Activated CD4-positive, alpha-beta memory T cell treated with anti-CD3 and anti-CD28 coated beads for 36 hours (primary cell): ENCODE measurements at regions not wholly inside any gene's neighbourhood (a gene's known extent, or its start where the extent isn't known, plus 50 kb on each side); places are given as distances from the start of the nearest gene placed in this dataset.
"Not testable (repeated sequence)": the region's sequence is repeated elsewhere in the genome, so short reads cannot be mapped to it uniquely, and the experiment has no call there.

Experiments
- CTCF ChIA-PET: fragments of 350-600 bp; sonication (Branson Sonifier 250); formaldehyde crosslinking; loops from one replicate; lab custom pipeline; 2021; ENCODE audit warnings: antibody characterized with exemption, inconsistent platforms; lab: Charles Lee
- POLR2A ChIA-PET: fragments of 350-600 bp; sonication (Branson Sonifier 250); formaldehyde crosslinking; loops from one replicate; lab custom pipeline; 2021; ENCODE audit warnings: antibody characterized with exemption; lab: Charles Lee
- DNase-seq: peaks from one replicate; pipeline ENCODE4 v3.0.0-alpha.2; 2020
- H3K27ac Mint-ChIP-seq: one replicate; pipeline ENCODE4 v1.8.0; 2021; ENCODE audit warnings: mixed read lengths
- H3K27me3 Mint-ChIP-seq: one replicate; pipeline ENCODE4 v1.8.0; 2021; ENCODE audit warnings: mixed read lengths
- H3K36me3 Mint-ChIP-seq: one replicate; pipeline ENCODE4 v1.8.0; 2021; ENCODE audit warnings: mixed read lengths
- H3K4me1 Mint-ChIP-seq: one replicate; pipeline ENCODE4 v1.8.0; 2021; ENCODE audit warnings: low read depth, mixed read lengths
- H3K4me3 Mint-ChIP-seq: one replicate; pipeline ENCODE4 v1.8.0; 2021; ENCODE audit warnings: mild to moderate bottlenecking, mixed read lengths
- H3K9me3 Mint-ChIP-seq: one replicate; pipeline ENCODE4 v1.8.0; 2021; ENCODE audit warnings: mixed read lengths
- intact Hi-C: fragments of 100-400 bp; cut with micrococcal nuclease; formaldehyde crosslinking; loops from one replicate; pipeline ENCODE4 v1.15.1; 2023

DNA sequence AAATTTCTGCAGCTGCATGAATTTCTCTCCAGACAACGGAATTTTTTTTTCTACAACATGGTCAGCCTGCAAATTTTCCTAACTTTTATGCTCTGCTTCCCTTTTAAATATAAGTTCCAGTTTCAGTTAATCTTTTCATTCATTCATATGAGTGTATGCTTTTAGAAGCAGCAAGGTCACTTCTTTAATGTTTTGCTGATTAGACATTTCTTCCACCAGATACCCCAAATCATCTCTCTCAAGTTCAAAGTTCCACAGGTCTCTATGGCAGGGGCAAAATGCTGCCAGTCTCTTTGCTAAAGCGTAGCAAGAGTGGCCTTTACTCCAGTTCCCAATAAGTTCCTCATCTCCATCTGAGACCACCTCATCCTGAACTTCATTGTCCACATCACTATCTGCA is 205.6 kb upstream of the GRM7 start:
- DNase-seq: no peak

DNA sequence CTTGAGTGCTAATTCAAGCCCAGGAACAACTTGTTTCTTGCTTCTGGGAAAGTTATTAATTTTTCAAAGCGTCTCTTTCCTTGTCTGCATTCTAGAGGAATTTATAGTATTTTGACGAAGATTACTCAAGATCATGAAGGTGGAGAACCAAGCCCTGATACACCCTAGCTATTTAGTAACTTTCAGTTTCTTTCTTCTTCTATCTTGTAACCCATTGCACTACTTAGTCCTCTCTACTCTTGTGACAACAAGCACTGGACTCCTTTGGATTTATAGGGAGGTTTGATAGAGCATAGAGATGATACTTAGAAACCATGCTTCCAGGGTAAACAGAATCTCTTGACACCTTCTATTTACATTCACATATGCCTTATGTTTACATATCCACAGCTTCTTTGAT is 203.3 kb upstream of the GRM7 start:
- no peak for DNase-seq
- no peaks in the 10 kb centered on the region for H3K4me1 Mint-ChIP-seq
- ChIA-PET POLR2A (no interaction called here), CTCF (no interaction called here)
- peaks cover 26% of the 10 kb centered on the region for H3K9me3 Mint-ChIP-seq
- no peak overlapping the region for H3K27ac Mint-ChIP-seq
- H3K27me3 Mint-ChIP-seq: no peaks in the 10 kb centered on the region
- H3K4me3 Mint-ChIP-seq: no peak overlapping the region
- intact Hi-C loops: no loop called here
- no peaks in the 10 kb centered on the region for H3K36me3 Mint-ChIP-seq

More for the DNA sequence above, 205.6 kb upstream of the GRM7 start:
- no peak overlapping the region for H3K4me3 Mint-ChIP-seq
- H3K4me1 Mint-ChIP-seq: no peaks in the 10 kb centered on the region
- H3K9me3 Mint-ChIP-seq: peaks cover 35% of the 10 kb centered on the region
- ChIA-PET CTCF (no interaction called here), POLR2A (no interaction called here)
- no peaks in the 10 kb centered on the region for H3K36me3 Mint-ChIP-seq
- intact Hi-C loops: no loop called here
- H3K27me3 Mint-ChIP-seq: no peaks in the 10 kb centered on the region
- no peak overlapping the region for H3K27ac Mint-ChIP-seq

DNA sequence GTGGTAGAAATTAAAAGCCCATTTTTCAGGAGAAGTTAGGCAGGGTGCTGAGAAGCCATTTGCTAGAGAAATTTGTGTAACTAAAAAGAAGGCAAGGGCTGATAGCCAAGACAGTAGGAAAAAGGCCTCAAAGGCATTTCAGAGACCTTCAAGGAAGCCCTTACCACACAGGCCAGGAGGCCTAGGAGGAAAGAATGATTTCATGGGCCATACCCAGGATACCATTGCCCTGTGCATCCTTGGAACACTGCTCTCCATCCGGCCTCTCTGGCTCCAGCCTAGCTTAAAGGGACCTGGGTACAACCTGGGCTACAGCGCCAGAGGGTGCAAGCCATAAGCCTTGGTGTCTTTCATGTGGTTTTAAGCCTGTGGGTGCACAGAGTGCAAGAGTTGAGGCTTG is 193.6 kb upstream of the GRM7 start:
- ChIA-PET CTCF (no interaction called here), POLR2A (no interaction called here)
- H3K4me1 Mint-ChIP-seq: no peaks in the 10 kb centered on the region
- DNase-seq: no peak
- H3K36me3 Mint-ChIP-seq: no peaks in the 10 kb centered on the region
- intact Hi-C loops: no loop called here
- H3K4me3 Mint-ChIP-seq: no peak overlapping the region
- H3K9me3 Mint-ChIP-seq: peaks cover 29% of the 10 kb centered on the region
- H3K27ac Mint-ChIP-seq: no peak overlapping the region
- H3K27me3 Mint-ChIP-seq: no peaks in the 10 kb centered on the region

DNA sequence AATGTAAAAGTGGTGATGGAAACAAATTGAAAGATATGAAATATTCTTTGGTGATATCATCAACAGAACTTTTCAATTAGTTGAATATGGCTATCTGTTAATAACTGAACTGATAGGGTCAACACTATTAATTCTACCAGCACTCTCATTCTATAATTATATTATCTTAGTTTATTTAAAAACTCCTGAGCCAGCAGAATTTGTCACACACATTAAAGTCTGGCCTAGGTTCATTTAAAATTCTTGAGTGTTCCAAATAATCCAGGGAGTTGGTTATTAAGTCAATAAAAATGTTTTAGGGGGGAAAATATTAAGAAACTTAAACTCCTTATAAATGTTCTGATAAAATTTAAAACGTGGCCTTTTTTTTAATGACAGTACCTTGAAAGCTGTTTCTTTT is 189.6 kb upstream of the GRM7 start:
- no peaks in the 10 kb centered on the region for H3K27me3 Mint-ChIP-seq
- no peak overlapping the region for H3K27ac Mint-ChIP-seq
- intact Hi-C loops: no loop called here
- H3K4me3 Mint-ChIP-seq: no peak overlapping the region
- peaks cover 31% of the 10 kb centered on the region for H3K9me3 Mint-ChIP-seq
- no peaks in the 10 kb centered on the region for H3K36me3 Mint-ChIP-seq
- ChIA-PET POLR2A (no interaction called here), CTCF (no interaction called here)
- DNase-seq: no peak
- H3K4me1 Mint-ChIP-seq: no peaks in the 10 kb centered on the region

DNA sequence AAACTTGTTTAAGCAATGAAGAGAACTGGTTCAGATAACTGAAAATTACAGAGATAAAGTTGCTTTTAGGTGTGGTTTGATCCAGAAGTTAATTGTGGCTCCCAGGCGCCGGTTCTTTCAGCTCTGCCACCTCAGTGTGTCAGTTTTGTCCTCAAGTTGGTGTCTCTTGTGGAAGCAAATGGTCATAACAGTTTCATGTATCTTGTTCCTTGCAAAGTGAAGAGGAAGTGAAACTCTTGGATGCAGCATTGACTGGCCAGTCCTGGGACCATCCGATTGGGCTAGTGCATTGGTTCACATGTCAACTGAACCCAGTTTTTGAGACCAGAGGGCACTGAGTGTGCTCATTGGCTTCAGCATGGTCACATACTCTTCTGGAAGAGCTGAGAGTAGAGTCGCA is 181.4 kb upstream of the GRM7 start:
- Mint-ChIP-seq H3K36me3 (no peaks in the 10 kb centered on the region), H3K4me3 (no peak overlapping the region), H3K27me3 (no peaks in the 10 kb centered on the region), H3K9me3 (peaks cover 6% of the 10 kb centered on the region), H3K27ac (no peak overlapping the region), H3K4me1 (no peaks in the 10 kb centered on the region)
- POLR2A ChIA-PET: no interaction called here
- intact Hi-C loops: no loop called here
- CTCF ChIA-PET: no interaction called here
- DNase-seq: no peak

DNA sequence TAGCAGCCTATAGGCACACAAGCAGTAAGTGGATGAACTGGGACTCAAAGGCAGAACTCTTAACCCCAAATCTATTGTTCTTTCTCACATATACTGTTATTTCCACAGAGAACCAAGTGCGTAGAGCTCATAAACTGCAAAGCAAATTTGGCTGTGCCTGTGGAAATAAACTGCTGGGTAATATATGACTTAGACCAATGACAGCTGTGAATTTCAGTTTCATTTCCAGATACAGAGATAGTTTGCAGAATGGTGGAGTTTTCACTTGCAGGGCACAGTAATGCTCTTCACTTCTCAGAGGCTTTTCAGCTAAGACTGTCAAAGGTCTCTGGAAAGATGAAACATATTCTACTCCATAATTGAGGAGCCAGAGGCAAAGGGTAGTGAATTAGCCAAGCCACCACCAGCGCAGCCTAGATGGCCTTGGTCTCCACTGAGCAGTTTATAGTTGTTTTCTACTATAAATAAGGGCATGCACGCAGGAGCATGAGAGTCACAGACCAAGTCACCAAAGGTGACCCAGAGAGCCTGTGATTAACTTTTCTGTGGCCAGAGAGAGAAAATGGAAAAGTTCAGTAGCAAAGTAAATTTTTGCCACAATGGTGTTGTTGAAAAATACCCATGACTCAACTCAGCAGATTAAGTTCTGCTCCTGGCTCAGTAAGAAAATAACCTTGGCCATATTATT is 180.7 kb upstream of the GRM7 start:
- DNase-seq: no peak
- Mint-ChIP-seq H3K27ac (no peak overlapping the region), H3K4me1 (no peaks in the 10 kb centered on the region), H3K4me3 (no peak overlapping the region), H3K9me3 (peaks cover 6% of the 10 kb centered on the region), H3K27me3 (no peaks in the 10 kb centered on the region), H3K36me3 (no peaks in the 10 kb centered on the region)
- intact Hi-C loops: no loop called here
- CTCF ChIA-PET: no interaction called here
- POLR2A ChIA-PET: no interaction called here

DNA sequence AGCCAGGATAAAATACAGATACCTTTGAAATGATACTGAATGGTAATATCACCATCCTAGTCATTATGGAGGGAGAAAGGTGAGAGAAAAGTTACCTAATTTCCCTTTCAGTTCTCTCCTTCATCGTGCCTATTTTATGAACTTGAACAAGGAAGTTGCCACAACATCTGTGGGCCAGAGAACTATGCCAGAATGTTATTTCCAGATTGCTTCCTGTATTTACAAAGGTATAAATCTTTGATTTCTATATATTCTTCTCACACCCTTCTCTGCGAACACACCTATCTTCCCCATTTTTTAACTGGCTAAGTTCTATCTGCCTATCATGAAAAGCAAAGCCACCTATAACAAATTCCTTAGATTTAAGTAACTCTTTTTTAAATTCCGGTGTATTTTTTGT is 163.6 kb upstream of the GRM7 start:
- ChIA-PET POLR2A (no interaction called here), CTCF (no interaction called here)
- Mint-ChIP-seq H3K27me3 (no peaks in the 10 kb centered on the region), H3K36me3 (no peaks in the 10 kb centered on the region), H3K27ac (no peak overlapping the region), H3K4me1 (no peaks in the 10 kb centered on the region), H3K4me3 (no peak overlapping the region), H3K9me3 (peaks cover 17% of the 10 kb centered on the region)
- no peak for DNase-seq
- intact Hi-C loops: no loop called here

- ChIA-PET POLR2A (no interaction called here), CTCF (no interaction called here)
- no peaks in the 10 kb centered on the region for H3K36me3 Mint-ChIP-seq
- no peak for DNase-seq
- intact Hi-C loops: no loop called here
- H3K4me3 Mint-ChIP-seq: no peak overlapping the region
- peaks cover 18% of the 10 kb centered on the region for H3K9me3 Mint-ChIP-seq
- H3K27ac Mint-ChIP-seq: no peak overlapping the region
- H3K4me1 Mint-ChIP-seq: no peaks in the 10 kb centered on the region
- H3K27me3 Mint-ChIP-seq: no peaks in the 10 kb centered on the region
These were observed 163.2 kb upstream of the GRM7 start for GRCh38 chr3:6697722-6698121.

DNA sequence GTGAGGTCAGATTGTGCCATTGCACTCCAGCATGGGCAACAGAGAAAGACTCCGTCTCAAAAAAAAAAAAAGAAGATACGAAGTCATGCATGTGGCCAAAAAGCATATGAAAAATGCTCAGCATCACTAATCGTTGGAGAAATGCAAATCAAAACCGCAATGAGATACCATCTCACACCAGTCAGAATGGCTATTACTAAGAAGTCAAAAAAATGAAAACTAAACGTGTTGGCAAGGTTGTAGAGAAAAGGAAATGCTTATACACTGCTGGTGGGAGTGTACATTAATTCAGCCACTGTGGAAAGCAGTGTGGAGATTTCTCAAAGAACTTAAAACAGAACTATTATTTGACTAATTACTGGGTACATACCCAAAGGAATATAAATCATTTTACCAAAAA is 156.1 kb upstream of the GRM7 start:
- CTCF ChIA-PET: not testable (repeated sequence)

GRCh38 chr3:6706777-6707176 is 154.1 kb upstream of the GRM7 start:
- no peaks in the 10 kb centered on the region for H3K27me3 Mint-ChIP-seq
- intact Hi-C loops: no loop called here
- POLR2A ChIA-PET: no interaction called here
- no peaks in the 10 kb centered on the region for H3K4me1 Mint-ChIP-seq
- H3K27ac Mint-ChIP-seq: no peak overlapping the region
- DNase-seq: no peak
- H3K4me3 Mint-ChIP-seq: no peak overlapping the region
- CTCF ChIA-PET: no interaction called here
- H3K9me3 Mint-ChIP-seq: peaks cover 7% of the 10 kb centered on the region
- no peaks in the 10 kb centered on the region for H3K36me3 Mint-ChIP-seq

More for the DNA sequence above, 156.1 kb upstream of the GRM7 start:
- H3K27ac Mint-ChIP-seq, H3K4me3 Mint-ChIP-seq, H3K4me1 Mint-ChIP-seq, H3K27me3 Mint-ChIP-seq, POLR2A ChIA-PET, DNase-seq, H3K36me3 Mint-ChIP-seq, intact Hi-C loops: not testable (repeated sequence)
- H3K9me3 Mint-ChIP-seq: peaks cover 16% of the 10 kb centered on the region

GRCh38 chr3:6709178-6709577 is 151.7 kb upstream of the GRM7 start:
- intact Hi-C loops: no loop called here
- ChIA-PET POLR2A (no interaction called here), CTCF (no interaction called here)
- H3K9me3 Mint-ChIP-seq: peaks cover 2% of the 10 kb centered on the region
- no peaks in the 10 kb centered on the region for H3K36me3 Mint-ChIP-seq
- H3K27me3 Mint-ChIP-seq: no peaks in the 10 kb centered on the region
- no peak for DNase-seq
- no peak overlapping the region for H3K4me3 Mint-ChIP-seq
- no peaks in the 10 kb centered on the region for H3K4me1 Mint-ChIP-seq
- H3K27ac Mint-ChIP-seq: no peak overlapping the region

DNA sequence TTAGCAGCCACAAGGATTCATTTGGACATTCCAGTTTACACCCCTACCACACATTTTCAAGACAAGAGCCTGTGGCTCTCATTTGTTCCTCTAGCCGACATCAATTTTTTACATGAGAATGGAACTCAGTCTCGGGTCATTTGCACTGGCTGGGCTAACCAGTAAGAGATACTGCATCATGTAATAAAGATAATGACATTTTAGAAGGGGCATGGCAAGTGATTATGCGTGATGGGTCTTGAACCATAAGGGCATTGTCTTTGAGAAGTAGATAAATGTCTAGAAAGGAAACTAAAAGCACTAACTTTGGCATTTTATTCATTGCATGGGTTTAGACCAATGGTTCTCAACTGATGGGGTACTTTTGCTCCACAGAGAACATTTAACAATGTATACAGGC is 146.0 kb upstream of the GRM7 start:
- POLR2A ChIA-PET: no interaction called here
- Mint-ChIP-seq H3K27ac (no peak overlapping the region), H3K4me3 (no peak overlapping the region), H3K4me1 (no peaks in the 10 kb centered on the region), H3K36me3 (no peaks in the 10 kb centered on the region), H3K9me3 (peaks cover under 1% of the 10 kb centered on the region), H3K27me3 (no peaks in the 10 kb centered on the region)
- CTCF ChIA-PET: no interaction called here
- intact Hi-C loops: no loop called here
- no peak for DNase-seq

- H3K4me3 Mint-ChIP-seq: no peak overlapping the region
- H3K27ac Mint-ChIP-seq: no peak overlapping the region
- peaks cover 2% of the 10 kb centered on the region for H3K9me3 Mint-ChIP-seq
- ChIA-PET CTCF (no interaction called here), POLR2A (no interaction called here)
- H3K4me1 Mint-ChIP-seq: no peaks in the 10 kb centered on the region
- intact Hi-C loops: no loop called here
- H3K27me3 Mint-ChIP-seq: no peaks in the 10 kb centered on the region
- no peaks in the 10 kb centered on the region for H3K36me3 Mint-ChIP-seq
- no peak for DNase-seq
These were observed 144.5 kb upstream of the GRM7 start for GRCh38 chr3:6716420-6716819.
